ENCODE measurements at regions not wholly inside any gene's neighbourhood (a gene's known extent, or its start where the extent isn't known, plus 50 kb on each side); places are given as distances from the start of the nearest gene placed in this dataset.

- intact Hi-C loops (cut with micrococcal nuclease), result no loop called here
- H3K36me3 ChIP-seq (replicated peaks in 1 of 2; ENCODE audit: control insufficient read depth in 1 of 2, insufficient read depth in 2 of 2, low read length in 2 of 2), result no peaks in the 10 kb centered on the region
- Mint-ChIP-seq H3K9me3 (peaks cover 0 to 4% (median 2%) of the 10 kb centered on the region in 7 donors), H3K4me3 (no peak overlapping the region), H3K27me3 (ENCODE audit: low read depth in 3 of 3) (no peaks in the 10 kb centered on the region), H3K36me3 (no peaks in the 10 kb centered on the region), H3K4me1 (no peaks in the 10 kb centered on the region), H3K27ac (no peak overlapping the region)
- H4K20me1 ChIP-seq (ENCODE audit: insufficient read depth, low read length), result no peaks in the 10 kb centered on the region
- H3K9me3 ChIP-seq (replicated peaks in 1 of 2; ENCODE audit: control insufficient read depth in 1 of 2, insufficient read depth in 1 of 2, low read length in 2 of 2), result peaks cover 10% of the 10 kb centered on the region in 2 donors
- no peaks in the 10 kb centered on the region for H3K4me1 ChIP-seq (ENCODE audit: control insufficient read depth in 1 of 2, insufficient read depth in 2 of 2, low read length in 2 of 2)
- no peaks in the 10 kb centered on the region for H3K27me3 ChIP-seq (ENCODE audit: control insufficient read depth in 2 of 2, insufficient read depth in 2 of 2, low read length in 2 of 2)
- H3K4me3 ChIP-seq (replicated peaks in 1 of 3; ENCODE audit: low read depth in 2 of 3, low read length in 3 of 3), result no peak overlapping the region
- TF ChIP-seq, protein P1, sequence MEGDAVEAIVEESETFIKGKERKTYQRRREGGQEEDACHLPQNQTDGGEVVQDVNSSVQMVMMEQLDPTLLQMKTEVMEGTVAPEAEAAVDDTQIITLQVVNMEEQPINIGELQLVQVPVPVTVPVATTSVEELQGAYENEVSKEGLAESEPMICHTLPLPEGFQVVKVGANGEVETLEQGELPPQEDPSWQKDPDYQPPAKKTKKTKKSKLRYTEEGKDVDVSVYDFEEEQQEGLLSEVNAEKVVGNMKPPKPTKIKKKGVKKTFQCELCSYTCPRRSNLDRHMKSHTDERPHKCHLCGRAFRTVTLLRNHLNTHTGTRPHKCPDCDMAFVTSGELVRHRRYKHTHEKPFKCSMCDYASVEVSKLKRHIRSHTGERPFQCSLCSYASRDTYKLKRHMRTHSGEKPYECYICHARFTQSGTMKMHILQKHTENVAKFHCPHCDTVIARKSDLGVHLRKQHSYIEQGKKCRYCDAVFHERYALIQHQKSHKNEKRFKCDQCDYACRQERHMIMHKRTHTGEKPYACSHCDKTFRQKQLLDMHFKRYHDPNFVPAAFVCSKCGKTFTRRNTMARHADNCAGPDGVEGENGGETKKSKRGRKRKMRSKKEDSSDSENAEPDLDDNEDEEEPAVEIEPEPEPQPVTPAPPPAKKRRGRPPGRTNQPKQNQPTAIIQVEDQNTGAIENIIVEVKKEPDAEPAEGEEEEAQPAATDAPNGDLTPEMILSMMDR (IDR thresholded peaks at IDR 0.05), result no peak
- no peak overlapping the region for H2AFZ ChIP-seq (ENCODE audit: insufficient read depth, low read depth, low read length, poor library complexity, severe bottlenecking)
- no peak for DNase-seq
- no peak overlapping the region for H3K27ac ChIP-seq (ENCODE audit: low read depth in 1 of 2, low read length in 2 of 2)
- H3K79me2 ChIP-seq (ENCODE audit: insufficient read depth, low read length), result no peaks in the 10 kb centered on the region
- WGBS (ENCODE audit: insufficient coverage), result 80% methylated on average over 2 of the region's 3 CpGs
- H3K4me2 ChIP-seq (replicated peaks; ENCODE audit: extremely low read depth, low read length, poor library complexity, severe bottlenecking), result no peak overlapping the region
- no peak overlapping the region for H3K9ac ChIP-seq (ENCODE audit: insufficient read depth, low read length, poor library complexity, severe bottlenecking)
Observed at GRCh38 chr3:163577271-163577670, 1501.0 kb downstream of the SI start.

DNA sequence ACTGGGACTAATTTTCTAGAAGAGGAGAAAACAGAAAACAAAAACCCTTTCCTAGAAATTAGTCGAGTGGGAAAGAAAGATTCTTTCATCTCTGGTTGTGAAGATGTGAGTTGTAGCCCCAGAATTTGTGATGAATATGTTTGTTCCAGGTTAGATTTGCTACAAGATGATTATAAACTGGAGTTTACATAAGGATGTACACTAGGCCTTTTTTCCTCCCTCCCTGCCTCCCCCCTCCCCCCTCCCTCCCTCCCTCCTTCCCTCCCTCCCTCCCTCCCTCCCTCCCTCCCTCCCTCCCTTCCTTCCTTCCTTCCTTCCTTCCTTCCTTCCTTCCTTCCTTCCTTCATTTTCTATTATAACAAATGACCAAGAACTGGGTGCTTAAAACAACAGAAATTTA lies 1502.0 kb downstream of the SI start:
- Mint-ChIP-seq H3K4me1 (no peaks in the 10 kb centered on the region), H3K9me3 (peaks cover under 1 to 8% (median 3%) of the 10 kb centered on the region in 7 donors), H3K4me3 (no peak overlapping the region), H3K36me3 (no peaks in the 10 kb centered on the region), H3K27ac (no peak overlapping the region), H3K27me3 (ENCODE audit: low read depth in 3 of 3) (no peaks in the 10 kb centered on the region)
- WGBS (ENCODE audit: insufficient coverage), result no CpG with 5 or more reads among the region's 1 CpG
- TF ChIP-seq, protein P1 (IDR thresholded peaks at IDR 0.05), result no peak
- intact Hi-C loops (cut with micrococcal nuclease), result no loop called here
- Histone ChIP-seq H3K4me3 (replicated peaks in 1 of 3; ENCODE audit: low read depth in 2 of 3, low read length in 3 of 3) (no peak overlapping the region), H3K36me3 (replicated peaks in 1 of 2; ENCODE audit: control insufficient read depth in 1 of 2, insufficient read depth in 2 of 2, low read length in 2 of 2) (no peaks in the 10 kb centered on the region), H3K9ac (ENCODE audit: insufficient read depth, low read length, poor library complexity, severe bottlenecking) (no peak overlapping the region), H3K4me2 (replicated peaks; ENCODE audit: extremely low read depth, low read length, poor library complexity, severe bottlenecking) (no peak overlapping the region), H4K20me1 (ENCODE audit: insufficient read depth, low read length) (no peaks in the 10 kb centered on the region), H3K27ac (ENCODE audit: low read depth in 1 of 2, low read length in 2 of 2) (no peak overlapping the region), H3K27me3 (ENCODE audit: control insufficient read depth in 2 of 2, insufficient read depth in 2 of 2, low read length in 2 of 2) (no peaks in the 10 kb centered on the region), H2AFZ (ENCODE audit: insufficient read depth, low read depth, low read length, poor library complexity, severe bottlenecking) (no peak overlapping the region), H3K4me1 (ENCODE audit: control insufficient read depth in 1 of 2, insufficient read depth in 2 of 2, low read length in 2 of 2) (no peaks in the 10 kb centered on the region), H3K9me3 (replicated peaks in 1 of 2; ENCODE audit: control insufficient read depth in 1 of 2, insufficient read depth in 1 of 2, low read length in 2 of 2) (peaks cover 13 to 14% of the 10 kb centered on the region in 2 donors), H3K79me2 (ENCODE audit: insufficient read depth, low read length) (no peaks in the 10 kb centered on the region)
- no peak for DNase-seq

Data from CD14-positive monocyte (primary cell).